HL-60 (cell line): ENCODE measurements at regions not wholly inside any gene's neighbourhood (a gene's known extent, or its start where the extent isn't known, plus 50 kb on each side); places are given as distances from the start of the nearest gene placed in this dataset.

Experiments used
- DNase-seq, 2 experiments: peaks; one replicate each; pipeline ENCODE4 v3.0.0-alpha.2; 2010 to 2020; ENCODE audit warnings: low read depth in 1 of 2, low spot score in 1 of 2
- H3K27ac ChIP-seq: fragments of 250-450 bp; sonication (Bioruptor Pico); replicated peaks from 2 replicates; pipeline ENCODE4 v1.5.1; 2020; ENCODE audit warnings: mild to moderate bottlenecking, moderate library complexity
- H3K27me3 ChIP-seq: fragments of 250-450 bp; sonication (Bioruptor Pico); 2 replicates; pipeline ENCODE4 v1.5.1; 2021; ENCODE audit warnings: mild to moderate bottlenecking, moderate library complexity; ENCODE audit not compliant: insufficient read depth, poor library complexity, severe bottlenecking
- H3K4me3 ChIP-seq: replicated peaks from 2 replicates; pipeline ENCODE4 v1.5.1; 2011; ENCODE audit warnings: mild to moderate bottlenecking, control low read depth, low read length; ENCODE audit not compliant: insufficient read depth
- CTCF ChIP-seq: IDR thresholded peaks from one replicate; pipeline ENCODE4 v1.5.1; 2011; ENCODE audit warnings: low read length, control low read depth, inconsistent platforms; ENCODE audit not compliant: insufficient read depth
- GABPA ChIP-seq: IDR thresholded peaks from 2 replicates; pipeline ENCODE4 v1.6.1; 2012; ENCODE audit warnings: low read depth
- POLR2AphosphoS5 ChIP-seq: IDR thresholded peaks from 2 replicates; pipeline ENCODE4 v1.6.1; 2012; ENCODE audit warnings: low read depth
- SPI1 ChIP-seq: IDR thresholded peaks from 2 replicates; pipeline ENCODE4 v1.6.1; 2012; ENCODE audit warnings: low read depth, mild to moderate bottlenecking, borderline replicate concordance
- TF ChIP-seq, protein P1 (sequence below): IDR thresholded peaks from 2 replicates; pipeline ENCODE4 v1.6.1; 2012; ENCODE audit warnings: low read depth; ENCODE audit not compliant: insufficient replicate concordance

GRCh38 chrX:121260596-121261240 lies 213.3 kb downstream of the GLUD2 start:
- no peaks in the 10 kb centered on the region for H3K27me3 ChIP-seq
- no peak overlapping the region for H3K4me3 ChIP-seq
- H3K27ac ChIP-seq: no peak overlapping the region
- no peak for TF ChIP-seq POLR2AphosphoS5
- no peak for TF ChIP-seq CTCF
- no peak for TF ChIP-seq SPI1
- DNase-seq: no peak

DNA sequence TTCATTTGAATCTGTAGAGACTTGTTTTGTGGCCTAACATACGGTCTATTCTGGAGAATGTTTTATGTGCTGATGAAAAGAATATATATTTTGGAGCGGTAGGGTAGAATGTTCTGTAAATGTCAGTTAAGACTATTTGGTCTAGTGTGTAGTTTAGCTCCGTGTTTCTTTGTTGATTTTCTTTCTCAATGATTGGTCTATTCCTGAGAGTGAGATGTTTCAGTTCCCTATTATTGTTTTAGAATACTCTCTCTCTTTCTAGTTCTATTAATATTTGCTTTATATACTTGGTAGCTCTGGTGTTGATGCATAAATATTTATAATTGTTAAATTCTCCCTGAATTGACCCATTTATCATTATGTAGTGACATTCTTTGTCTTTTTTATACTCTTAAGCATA lies 236.5 kb downstream of the GLUD2 start:
- no peak overlapping the region for H3K27ac ChIP-seq
- no peak for TF ChIP-seq POLR2AphosphoS5
- no peak for TF ChIP-seq CTCF
- TF ChIP-seq, protein P1, sequence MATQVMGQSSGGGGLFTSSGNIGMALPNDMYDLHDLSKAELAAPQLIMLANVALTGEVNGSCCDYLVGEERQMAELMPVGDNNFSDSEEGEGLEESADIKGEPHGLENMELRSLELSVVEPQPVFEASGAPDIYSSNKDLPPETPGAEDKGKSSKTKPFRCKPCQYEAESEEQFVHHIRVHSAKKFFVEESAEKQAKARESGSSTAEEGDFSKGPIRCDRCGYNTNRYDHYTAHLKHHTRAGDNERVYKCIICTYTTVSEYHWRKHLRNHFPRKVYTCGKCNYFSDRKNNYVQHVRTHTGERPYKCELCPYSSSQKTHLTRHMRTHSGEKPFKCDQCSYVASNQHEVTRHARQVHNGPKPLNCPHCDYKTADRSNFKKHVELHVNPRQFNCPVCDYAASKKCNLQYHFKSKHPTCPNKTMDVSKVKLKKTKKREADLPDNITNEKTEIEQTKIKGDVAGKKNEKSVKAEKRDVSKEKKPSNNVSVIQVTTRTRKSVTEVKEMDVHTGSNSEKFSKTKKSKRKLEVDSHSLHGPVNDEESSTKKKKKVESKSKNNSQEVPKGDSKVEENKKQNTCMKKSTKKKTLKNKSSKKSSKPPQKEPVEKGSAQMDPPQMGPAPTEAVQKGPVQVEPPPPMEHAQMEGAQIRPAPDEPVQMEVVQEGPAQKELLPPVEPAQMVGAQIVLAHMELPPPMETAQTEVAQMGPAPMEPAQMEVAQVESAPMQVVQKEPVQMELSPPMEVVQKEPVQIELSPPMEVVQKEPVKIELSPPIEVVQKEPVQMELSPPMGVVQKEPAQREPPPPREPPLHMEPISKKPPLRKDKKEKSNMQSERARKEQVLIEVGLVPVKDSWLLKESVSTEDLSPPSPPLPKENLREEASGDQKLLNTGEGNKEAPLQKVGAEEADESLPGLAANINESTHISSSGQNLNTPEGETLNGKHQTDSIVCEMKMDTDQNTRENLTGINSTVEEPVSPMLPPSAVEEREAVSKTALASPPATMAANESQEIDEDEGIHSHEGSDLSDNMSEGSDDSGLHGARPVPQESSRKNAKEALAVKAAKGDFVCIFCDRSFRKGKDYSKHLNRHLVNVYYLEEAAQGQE: no peak
- no peak for TF ChIP-seq GABPA
- no peak for TF ChIP-seq SPI1
- no peak overlapping the region for H3K4me3 ChIP-seq
- no peaks in the 10 kb centered on the region for H3K27me3 ChIP-seq
- no peak for DNase-seq

DNA sequence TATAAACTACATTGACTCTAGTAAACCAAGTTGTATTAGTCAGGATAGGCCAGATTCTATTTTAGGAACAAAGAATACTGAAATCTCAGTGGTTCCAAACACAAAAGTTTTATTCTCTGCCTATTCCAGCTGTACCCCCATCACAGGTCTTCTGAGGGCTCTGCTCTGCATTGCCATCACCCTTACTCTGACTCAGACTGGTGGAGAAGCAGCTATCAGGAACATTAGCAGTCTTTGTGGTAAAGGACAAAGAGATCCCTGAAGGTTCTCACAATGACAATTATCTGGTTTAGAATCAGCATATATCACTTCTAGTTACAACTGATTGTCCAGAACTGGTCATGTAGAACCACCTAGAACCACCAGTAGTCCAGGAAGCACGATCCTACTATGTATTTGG lies 251.1 kb downstream of the GLUD2 start:
- H3K27ac ChIP-seq: no peak overlapping the region
- TF ChIP-seq CTCF (no peak), SPI1 (no peak), GABPA (no peak), POLR2AphosphoS5 (no peak)
- TF ChIP-seq, protein P1: no peak
- DNase-seq: no peak
- H3K27me3 ChIP-seq: no peaks in the 10 kb centered on the region
- H3K4me3 ChIP-seq: no peak overlapping the region

DNA sequence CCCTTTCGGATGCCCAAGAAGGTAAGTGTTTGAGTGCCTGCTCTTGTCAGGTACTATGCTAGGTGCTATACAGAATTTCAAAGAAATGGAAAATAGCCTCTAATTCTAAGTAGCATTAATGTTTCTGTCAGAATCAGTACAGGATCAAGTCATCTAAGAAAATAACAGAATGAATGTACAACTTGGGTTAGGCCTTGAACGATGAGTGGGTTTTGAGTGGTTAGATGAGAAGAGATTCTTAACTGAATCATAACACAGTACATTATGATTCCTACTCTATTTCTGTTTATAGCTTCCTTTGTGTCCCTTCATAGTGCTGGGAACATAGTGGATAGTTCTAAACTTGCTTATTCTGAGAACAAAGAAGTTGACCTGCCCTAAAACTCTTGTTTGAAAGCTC lies 253.9 kb downstream of the GLUD2 start:
- Histone ChIP-seq H3K27ac (no peak overlapping the region), H3K27me3 (no peaks in the 10 kb centered on the region), H3K4me3 (no peak overlapping the region)
- no peak for TF ChIP-seq GABPA
- no peak for TF ChIP-seq SPI1
- TF ChIP-seq CTCF: no peak
- TF ChIP-seq, protein P1: no peak
- no peak for TF ChIP-seq POLR2AphosphoS5
- DNase-seq: no peak
